Brain pericyte (primary cell): ENCODE measurements at regions not wholly inside any gene's neighbourhood (a gene's known extent, or its start where the extent isn't known, plus 50 kb on each side); places are given as distances from the start of the nearest gene placed in this dataset.

Experiments
- DNase-seq: peaks from one replicate; pipeline ENCODE4 v3.0.0-alpha.2; 2012; ENCODE audit warnings: low read depth, low spot score

- DNase-seq, result no peak
Observed at GRCh38 chr13:95497381-95497807, 55.1 kb upstream of the CLDN10 start.

GRCh38 chr13:95498886-95499285, 53.6 kb upstream of the CLDN10 start:
- DNase-seq, result no peak

GRCh38 chr13:95499811-95500712, 52.5 kb upstream of the CLDN10 start:
- DNase-seq, result no peak

DNA sequence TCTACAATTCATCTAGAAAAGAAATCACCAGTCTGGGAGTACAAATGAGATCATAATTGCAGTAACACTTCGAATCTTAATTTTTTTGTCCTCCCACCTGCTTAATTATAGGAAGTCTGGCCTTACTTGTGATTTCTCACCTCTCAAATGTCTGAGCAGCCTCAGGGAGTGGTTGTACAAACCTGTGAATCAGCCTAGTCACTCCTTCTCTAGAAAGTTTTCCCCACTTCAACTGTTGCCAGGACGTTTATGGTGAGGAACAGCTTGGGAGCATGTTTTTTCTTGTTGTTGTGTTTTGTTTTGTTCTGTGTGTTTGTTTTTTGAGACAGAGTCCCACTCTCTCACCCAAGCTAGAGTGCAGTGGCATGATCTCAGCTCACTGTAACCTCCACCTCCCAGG, 50.3 kb upstream of the CLDN10 start:
- no peak for DNase-seq
